Astrocyte of the cerebellum (primary cell): ENCODE measurements at regions not wholly inside any gene's neighbourhood (a gene's known extent, or its start where the extent isn't known, plus 50 kb on each side); places are given as distances from the start of the nearest gene placed in this dataset.

ENCODE experiments used
- DNase-seq: peaks from one replicate; pipeline ENCODE4 v3.0.0-alpha.2; 2011; ENCODE audit warnings: low read depth
- H3K4me3 ChIP-seq: 2 replicates; pipeline ENCODE4 v1.5.1; 2011; ENCODE audit warnings: mild to moderate bottlenecking, low read depth, low read length, moderate library complexity
- CTCF ChIP-seq: IDR thresholded peaks from 2 replicates; pipeline ENCODE4 v1.5.1; 2012; ENCODE audit warnings: low read length, low read depth, moderate library complexity, mild to moderate bottlenecking; ENCODE audit errors: missing control alignments
- in situ Hi-C: cut with HindIII; loops from 2 replicates; pipeline ENCODE4 v1.10.0; 2017; ENCODE audit warnings: low sequenced_read_pairs

- no peak overlapping the region for H3K4me3 ChIP-seq
- TF ChIP-seq CTCF, result no peak
- in situ Hi-C loops, result no loop called here
- DNase-seq, result no peak
Measured at GRCh38 chr13:90766386-90766902, 581.0 kb upstream of the MIR17HG start.

- in situ Hi-C loops, result no loop called here
- no peak overlapping the region for H3K4me3 ChIP-seq
- DNase-seq, result no peak
- no peak for TF ChIP-seq CTCF
Measured at GRCh38 chr13:90768116-90768515, 579.4 kb upstream of the MIR17HG start.

GRCh38 chr13:90769387-90769786, 578.1 kb upstream of the MIR17HG start:
- no peak overlapping the region for H3K4me3 ChIP-seq
- no peak for TF ChIP-seq CTCF
- DNase-seq, result no peak
- in situ Hi-C loops, result no loop called here

- no peak for TF ChIP-seq CTCF
- DNase-seq, result no peak
- no peak overlapping the region for H3K4me3 ChIP-seq
- in situ Hi-C loops, result no loop called here
Measured at GRCh38 chr13:90770334-90770733, 577.2 kb upstream of the MIR17HG start.

- no peak for TF ChIP-seq CTCF
- DNase-seq, result no peak
- H3K4me3 ChIP-seq, result no peak overlapping the region
- in situ Hi-C loops, result no loop called here
Measured at GRCh38 chr13:90773681-90774080, 573.8 kb upstream of the MIR17HG start.

- no peak for DNase-seq
- no peak for TF ChIP-seq CTCF
- H3K4me3 ChIP-seq, result no peak overlapping the region
- in situ Hi-C loops, result no loop called here
Measured at GRCh38 chr13:90776051-90776748, 571.3 kb upstream of the MIR17HG start.
